SK-MEL-5 (cell line): ENCODE measurements at regions not wholly inside any gene's neighbourhood (a gene's known extent, or its start where the extent isn't known, plus 50 kb on each side); places are given as distances from the start of the nearest gene placed in this dataset.

Experiments
- DNase-seq: peaks from one replicate; pipeline ENCODE4 v3.0.0-alpha.2; 2016; ENCODE audit warnings: low read depth, low spot score
- in situ Hi-C: cut with HindIII; loops from 2 replicates; pipeline ENCODE4 v1.10.0; 2016; ENCODE audit warnings: low sequenced_read_pairs, high pct_unique_total_duplicates, low pct_unique_long_range_greater_than_20kb

GRCh38 chr5:18972177-18972576 is 1015.8 kb downstream of the CDH18 start:
- DNase-seq = no peak
- in situ Hi-C loops = no loop called here

- in situ Hi-C loops = no loop called here
- no peak for DNase-seq
These were observed 1012.4 kb downstream of the CDH18 start for GRCh38 chr5:18975624-18976023.

- in situ Hi-C loops = no loop called here
These were observed 1010.1 kb downstream of the CDH18 start for GRCh38 chr5:18977880-18978279.

GRCh38 chr5:18984559-18985080 is 1003.4 kb downstream of the CDH18 start:
- DNase-seq = no peak
- in situ Hi-C loops = no loop called here

More at GRCh38 chr5:18977880-18978279, 1010.1 kb downstream of the CDH18 start:
- DNase-seq = no peak

- in situ Hi-C loops = no loop called here
These were observed 1002.7 kb downstream of the CDH18 start for GRCh38 chr5:18985171-18985758.

GRCh38 chr5:18987101-18987500 is 1000.9 kb downstream of the CDH18 start:
- DNase-seq = no peak
- in situ Hi-C loops = no loop called here

More at GRCh38 chr5:18985171-18985758, 1002.7 kb downstream of the CDH18 start:
- DNase-seq = peak; percentile 42

GRCh38 chr5:18990852-18991251 is 997.1 kb downstream of the CDH18 start:
- in situ Hi-C loops = no loop called here
- no peak for DNase-seq

GRCh38 chr5:18992264-18992663 is 995.7 kb downstream of the CDH18 start:
- no peak for DNase-seq
- in situ Hi-C loops = no loop called here

GRCh38 chr5:18999478-18999877 is 988.5 kb downstream of the CDH18 start:
- no peak for DNase-seq
- in situ Hi-C loops = no loop called here

GRCh38 chr5:19001054-19001453 is 986.9 kb downstream of the CDH18 start:
- DNase-seq = no peak
- in situ Hi-C loops = no loop called here

GRCh38 chr5:19001539-19001938 is 986.5 kb downstream of the CDH18 start:
- no peak for DNase-seq
- in situ Hi-C loops = no loop called here

GRCh38 chr5:19002111-19002510 is 985.9 kb downstream of the CDH18 start:
- in situ Hi-C loops = no loop called here
- no peak for DNase-seq

- in situ Hi-C loops = no loop called here
- peak; percentile 97 for DNase-seq
These were observed 969.2 kb downstream of the CDH18 start for GRCh38 chr5:19018822-19019221.

GRCh38 chr5:19031491-19031890 is 956.5 kb downstream of the CDH18 start:
- in situ Hi-C loops = no loop called here
- DNase-seq = no peak

GRCh38 chr5:19035816-19036215 is 952.2 kb downstream of the CDH18 start:
- in situ Hi-C loops = no loop called here

GRCh38 chr5:19042106-19042505 is 945.9 kb downstream of the CDH18 start:
- in situ Hi-C loops = no loop called here
- no peak for DNase-seq

More at GRCh38 chr5:19035816-19036215, 952.2 kb downstream of the CDH18 start:
- no peak for DNase-seq

- in situ Hi-C loops = no loop called here
- no peak for DNase-seq
These were observed 943.7 kb downstream of the CDH18 start for GRCh38 chr5:19044311-19044710.

GRCh38 chr5:19044931-19045695 is 942.9 kb downstream of the CDH18 start:
- in situ Hi-C loops = no loop called here
- no peak for DNase-seq

GRCh38 chr5:19047277-19047676 is 940.7 kb downstream of the CDH18 start:
- in situ Hi-C loops = no loop called here

More at GRCh38 chr5:19047277-19047676, 940.7 kb downstream of the CDH18 start:
- DNase-seq = no peak
